CD14-positive monocyte (primary cell): ENCODE measurements at regions not wholly inside any gene's neighbourhood (a gene's known extent, or its start where the extent isn't known, plus 50 kb on each side); places are given as distances from the start of the nearest gene placed in this dataset.

Experiments
- DNase-seq, 3 donors: peaks; one replicate each; pipeline ENCODE4 v3.0.0-alpha.2; 2011 to 2022
- H2AFZ ChIP-seq: 2 replicates; pipeline ENCODE4 v1.6.0; 2012; ENCODE audit warnings: mild to moderate bottlenecking, low read depth, low read length, inconsistent platforms; ENCODE audit not compliant: insufficient read depth, poor library complexity, severe bottlenecking
- H3K27ac ChIP-seq, 2 donors: 1 replicate in 1 of 2; 2 replicates in 1 of 2; pipeline ENCODE4 v1.5.1; 2012 to 2013; ENCODE audit warnings: low read length in 2 of 2, control low read depth in 1 of 2, inconsistent platforms in 1 of 2, low read depth in 1 of 2, mild to moderate bottlenecking in 1 of 2
- H3K27me3 ChIP-seq, 2 donors: one replicate each; pipeline versions ENCODE4 v1.6.0 to v1.6.1; 2011 to 2013; ENCODE audit warnings: low read length in 2 of 2; ENCODE audit not compliant: control insufficient read depth in 2 of 2, insufficient read depth in 2 of 2
- H3K36me3 ChIP-seq, 2 donors: replicated peaks in 1 of 2; 1 replicate in 1 of 2; 2 replicates in 1 of 2; pipeline versions ENCODE4 v1.5.1 to v1.6.1; 2012 to 2013; ENCODE audit warnings: low read length in 2 of 2, control low read depth in 1 of 2, inconsistent platforms in 1 of 2, mild to moderate bottlenecking in 1 of 2; ENCODE audit not compliant: insufficient read depth in 2 of 2, control insufficient read depth in 1 of 2
- H3K4me1 ChIP-seq, 2 donors: 1 replicate in 1 of 2; 2 replicates in 1 of 2; pipeline versions ENCODE4 v1.5.1 to v1.6.1; 2012 to 2013; ENCODE audit warnings: low read length in 2 of 2, control low read depth in 1 of 2, inconsistent platforms in 1 of 2, mild to moderate bottlenecking in 1 of 2, moderate library complexity in 1 of 2; ENCODE audit not compliant: insufficient read depth in 2 of 2, control insufficient read depth in 1 of 2
- H3K4me2 ChIP-seq: replicated peaks from 2 replicates; pipeline ENCODE3; 2012; ENCODE audit warnings: low read length, moderate library complexity, mild to moderate bottlenecking; ENCODE audit not compliant: poor library complexity, severe bottlenecking; ENCODE audit errors: extremely low read depth
- H3K4me3 ChIP-seq, 3 experiments: fragments of 200-600 bp in 1 of 3; sonication (generic) in 1 of 3; replicated peaks in 1 of 3; 1 replicate in 2 of 3; 2 replicates in 1 of 3; pipeline ENCODE4 v1.5.1; 2011 to 2013; ENCODE audit warnings: low read length in 3 of 3, mild to moderate bottlenecking in 3 of 3, control low read depth in 2 of 3, low read depth in 2 of 3, inconsistent platforms in 1 of 3, moderate library complexity in 1 of 3
- H3K79me2 ChIP-seq: 2 replicates; pipeline ENCODE4 v1.6.0; 2012; ENCODE audit warnings: mild to moderate bottlenecking, control low read depth, inconsistent platforms, low read length, moderate library complexity; ENCODE audit not compliant: insufficient read depth
- H3K9ac ChIP-seq: 2 replicates; pipeline ENCODE4 v1.6.0; 2017; ENCODE audit warnings: low read length, mild to moderate bottlenecking; ENCODE audit not compliant: insufficient read depth, poor library complexity, severe bottlenecking
- H3K9me3 ChIP-seq, 2 donors: replicated peaks in 1 of 2; 1 replicate in 1 of 2; 2 replicates in 1 of 2; pipeline versions ENCODE4 v1.5.1 to v1.6.1; 2012 to 2013; ENCODE audit warnings: low read length in 2 of 2, control low read depth in 1 of 2; ENCODE audit not compliant: control insufficient read depth in 1 of 2, insufficient read depth in 1 of 2
- H4K20me1 ChIP-seq: 2 replicates; pipeline ENCODE4 v1.6.0; 2012; ENCODE audit warnings: mild to moderate bottlenecking, low read length, control low read depth, moderate library complexity; ENCODE audit not compliant: insufficient read depth
- H3K27ac Mint-ChIP-seq, 7 donors: one replicate each; pipeline ENCODE4 v1.8.0; 2020; ENCODE audit warnings: mild to moderate bottlenecking in 7 of 7, mixed read lengths in 7 of 7, moderate library complexity in 6 of 7, inconsistent platforms in 2 of 7
- H3K27me3 Mint-ChIP-seq, 3 donors: one replicate each; pipeline ENCODE4 v1.8.0; 2021 to 2022; ENCODE audit warnings: low read depth in 3 of 3, mild to moderate bottlenecking in 3 of 3, mixed read lengths in 3 of 3, moderate library complexity in 3 of 3, inconsistent platforms in 1 of 3
- H3K36me3 Mint-ChIP-seq, 2 donors: one replicate each; pipeline ENCODE4 v1.8.0; 2020; ENCODE audit warnings: mixed read lengths in 2 of 2, inconsistent platforms in 1 of 2, mild to moderate bottlenecking in 1 of 2
- H3K4me1 Mint-ChIP-seq: one replicate; pipeline ENCODE4 v1.8.0; 2020; ENCODE audit warnings: mild to moderate bottlenecking, mixed read lengths
- H3K4me3 Mint-ChIP-seq, 2 donors: one replicate each; pipeline ENCODE4 v1.8.0; 2020; ENCODE audit warnings: mild to moderate bottlenecking in 2 of 2, mixed read lengths in 2 of 2, moderate library complexity in 1 of 2
- H3K9me3 Mint-ChIP-seq, 7 donors: one replicate each; pipeline ENCODE4 v1.8.0; 2020 to 2022; ENCODE audit warnings: mixed read lengths in 7 of 7, mild to moderate bottlenecking in 6 of 7, moderate library complexity in 6 of 7, inconsistent platforms in 2 of 7
- CTCF ChIP-seq: fragments of 200-600 bp; IDR thresholded peaks from one replicate; pipeline ENCODE4 v1.8.0; 2022; ENCODE audit warnings: antibody characterized with exemption, mild to moderate bottlenecking
- WGBS: methylation state at CpG from one replicate; pipeline ENCODE4 v1.1.5; 2013; ENCODE audit warnings: missing lambda C conversion rate; ENCODE audit not compliant: insufficient coverage; 5-methylcytosine and 5-hydroxymethylcytosine counted together
- intact Hi-C, 2 donors: fragments of 100-400 bp; cut with micrococcal nuclease; formaldehyde crosslinking; loops; one replicate each; pipeline versions ENCODE4 v1.15.0 to v1.15.1; 2023

- H3K27ac ChIP-seq = no peak overlapping the region
- intact Hi-C loops = no loop called here
- H3K4me1 ChIP-seq = no peaks in the 10 kb centered on the region
- no peaks in the 10 kb centered on the region for H3K9me3 ChIP-seq
- H3K27ac Mint-ChIP-seq = peak overlapping the region in 1 of 7 donors; percentile 40
- no peak for TF ChIP-seq CTCF
- H3K4me3 ChIP-seq = no peak overlapping the region
- H3K4me1 Mint-ChIP-seq = peaks cover 5% of the 10 kb centered on the region
- H3K4me2 ChIP-seq = no peak overlapping the region
- H3K36me3 ChIP-seq = no peaks in the 10 kb centered on the region
- H3K36me3 Mint-ChIP-seq = no peaks in the 10 kb centered on the region
- no peaks in the 10 kb centered on the region for H4K20me1 ChIP-seq
- H3K27me3 ChIP-seq = no peaks in the 10 kb centered on the region
- H3K9me3 Mint-ChIP-seq = peaks cover 0 to 2% (median 0%) of the 10 kb centered on the region in 7 donors
- no peaks in the 10 kb centered on the region for H3K79me2 ChIP-seq
- H2AFZ ChIP-seq = no peak overlapping the region
- no peak for DNase-seq
- no peak overlapping the region for H3K9ac ChIP-seq
- no peak overlapping the region for H3K4me3 Mint-ChIP-seq
- H3K27me3 Mint-ChIP-seq = peaks cover 0 to 2% (median 0%) of the 10 kb centered on the region in 3 donors
These were observed 580.2 kb downstream of the CCDC171 start for GRCh38 chr9:16133032-16133431.

- intact Hi-C loops = no loop called here
- Histone ChIP-seq H3K9ac (no peak overlapping the region), H3K4me2 (no peak overlapping the region), H3K27ac (no peak overlapping the region), H3K9me3 (no peaks in the 10 kb centered on the region), H3K36me3 (no peaks in the 10 kb centered on the region), H2AFZ (no peak overlapping the region), H3K79me2 (no peaks in the 10 kb centered on the region), H3K4me1 (no peaks in the 10 kb centered on the region), H4K20me1 (no peaks in the 10 kb centered on the region), H3K4me3 (no peak overlapping the region), H3K27me3 (no peaks in the 10 kb centered on the region)
- Mint-ChIP-seq H3K27ac (no peak overlapping the region), H3K27me3 (no peaks in the 10 kb centered on the region), H3K36me3 (no peaks in the 10 kb centered on the region), H3K9me3 (no peaks in the 10 kb centered on the region), H3K4me1 (peaks cover 5% of the 10 kb centered on the region), H3K4me3 (no peak overlapping the region)
- peak in 2 of 3 donors; percentile 16 to 23 for DNase-seq
- peak; percentile 70 for TF ChIP-seq CTCF
- WGBS = 26% methylated on average over 8 of the region's 19 CpGs
These were observed 580.8 kb downstream of the CCDC171 start for GRCh38 chr9:16133556-16134227.
